Daoy (cell line): ENCODE measurements at regions not wholly inside any gene's neighbourhood (a gene's known extent, or its start where the extent isn't known, plus 50 kb on each side); places are given as distances from the start of the nearest gene placed in this dataset.

Experiments used
- DNase-seq: peaks from one replicate; pipeline ENCODE4 v3.0.0-alpha.2; 2015; ENCODE audit warnings: low read depth

GRCh38 chr1:58909914-58910681 is 126.3 kb upstream of the JUN start:
- DNase-seq, result no peak

- no peak for DNase-seq
Observed at GRCh38 chr1:58911841-58912499, 128.1 kb upstream of the JUN start.

GRCh38 chr1:58914925-58915324 is 131.1 kb upstream of the JUN start:
- no peak for DNase-seq

- no peak for DNase-seq
Observed at GRCh38 chr1:58917436-58917835, 133.6 kb upstream of the JUN start.

GRCh38 chr1:58919226-58919958 is 135.5 kb upstream of the JUN start:
- DNase-seq, result no peak

GRCh38 chr1:58919959-58920321 is 136.1 kb upstream of the JUN start:
- no peak for DNase-seq

GRCh38 chr1:58921342-58921741 is 137.5 kb upstream of the JUN start:
- no peak for DNase-seq

GRCh38 chr1:58921751-58922150 is 137.9 kb upstream of the JUN start:
- DNase-seq, result no peak

GRCh38 chr1:58922302-58923089 is 138.6 kb upstream of the JUN start:
- DNase-seq, result no peak

- no peak for DNase-seq
Observed at GRCh38 chr1:58923090-58923470, 139.2 kb upstream of the JUN start.

GRCh38 chr1:58924016-58924565 is 140.2 kb upstream of the JUN start:
- DNase-seq, result no peak

GRCh38 chr1:58924821-58925220 is 141.0 kb upstream of the JUN start:
- DNase-seq, result no peak

- no peak for DNase-seq
Observed at GRCh38 chr1:58925247-58925646, 141.4 kb upstream of the JUN start.

GRCh38 chr1:58926152-58926551 is 142.3 kb upstream of the JUN start:
- no peak for DNase-seq

- DNase-seq, result no peak
Observed at GRCh38 chr1:58927041-58927721, 143.3 kb upstream of the JUN start.

- no peak for DNase-seq
Observed at GRCh38 chr1:58927722-58928085, 143.9 kb upstream of the JUN start.

GRCh38 chr1:58928514-58928913 is 144.7 kb upstream of the JUN start:
- DNase-seq, result no peak

GRCh38 chr1:58929671-58930325 is 146.0 kb upstream of the JUN start:
- peak; percentile 87 for DNase-seq

- DNase-seq, result no peak
Observed at GRCh38 chr1:58931024-58931423, 147.2 kb upstream of the JUN start.

GRCh38 chr1:58931756-58932155 is 147.9 kb upstream of the JUN start:
- no peak for DNase-seq
